ENCODE measurements at regions not wholly inside any gene's neighbourhood (a gene's known extent, or its start where the extent isn't known, plus 50 kb on each side); places are given as distances from the start of the nearest gene placed in this dataset.
"Not testable (repeated sequence)": the region's sequence is repeated elsewhere in the genome, so short reads cannot be mapped to it uniquely, and the experiment has no call there.

- DNase-seq: no peak
Observed at GRCh38 chrX:44674906-44675305, 132.2 kb upstream of the FUNDC1 start.

GRCh38 chrX:44669626-44670025 lies 127.0 kb upstream of the FUNDC1 start:
- DNase-seq: no peak

GRCh38 chrX:44667771-44668170 lies 125.1 kb upstream of the FUNDC1 start:
- DNase-seq: no peak

GRCh38 chrX:44657718-44658246 lies 115.1 kb upstream of the FUNDC1 start:
- not testable (repeated sequence) for DNase-seq

GRCh38 chrX:44651358-44651757 lies 108.7 kb upstream of the FUNDC1 start:
- no peak for DNase-seq

GRCh38 chrX:44643723-44644122 lies 101.1 kb upstream of the FUNDC1 start:
- DNase-seq: no peak

GRCh38 chrX:44637282-44637681 lies 94.6 kb upstream of the FUNDC1 start:
- no peak for DNase-seq

- no peak for DNase-seq
Observed at GRCh38 chrX:44621078-44621477, 78.4 kb upstream of the FUNDC1 start.

GRCh38 chrX:44619039-44619438 lies 76.4 kb upstream of the FUNDC1 start:
- no peak for DNase-seq

- DNase-seq: no peak
Observed at GRCh38 chrX:44596277-44596676, 53.6 kb upstream of the FUNDC1 start.
